Osteoblast (primary cell): ENCODE measurements at regions not wholly inside any gene's neighbourhood (a gene's known extent, or its start where the extent isn't known, plus 50 kb on each side); places are given as distances from the start of the nearest gene placed in this dataset.
A peak's percentile ranks its signal among the peaks of the same experiment; 100 is the strongest.

Experiments
- DNase-seq: peaks from one replicate; pipeline ENCODE4 v3.0.0; 2011; ENCODE audit warnings: low spot score, mixed read lengths; ENCODE audit not compliant: insufficient read length; ENCODE audit errors: missing footprints
- H2AFZ ChIP-seq: 2 replicates; pipeline ENCODE4 v1.6.0; 2011; ENCODE audit warnings: mild to moderate bottlenecking, low read length
- H3K27ac ChIP-seq: 2 replicates; pipeline ENCODE4 v1.5.1; 2011; ENCODE audit warnings: mild to moderate bottlenecking, low read depth, low read length, moderate library complexity
- H3K27me3 ChIP-seq: 2 replicates; pipeline ENCODE4 v1.6.0; 2012; ENCODE audit warnings: mild to moderate bottlenecking, control low read depth, inconsistent platforms, low read length, moderate library complexity; ENCODE audit not compliant: insufficient read depth
- H3K36me3 ChIP-seq: 2 replicates; pipeline ENCODE4 v1.5.1; 2011; ENCODE audit warnings: mild to moderate bottlenecking, low read length, control low read depth, moderate library complexity; ENCODE audit not compliant: insufficient read depth
- H3K4me1 ChIP-seq: 2 replicates; pipeline ENCODE4 v1.5.1; 2011; ENCODE audit warnings: mild to moderate bottlenecking, low read length, control low read depth, moderate library complexity; ENCODE audit not compliant: insufficient read depth
- H3K4me2 ChIP-seq: 2 replicates; pipeline ENCODE4 v1.6.0; 2011; ENCODE audit warnings: mild to moderate bottlenecking, low read length; ENCODE audit not compliant: insufficient read depth
- H3K4me3 ChIP-seq: fragments of 200-600 bp; sonication (generic); 3 replicates; pipeline ENCODE4 v1.5.1; 2012; ENCODE audit warnings: mild to moderate bottlenecking, low read length, inconsistent platforms; ENCODE audit not compliant: insufficient read depth
- H3K79me2 ChIP-seq: 2 replicates; pipeline ENCODE4 v1.6.0; 2012; ENCODE audit warnings: mild to moderate bottlenecking, low read length, control low read depth, inconsistent platforms; ENCODE audit not compliant: insufficient read depth
- H3K9me3 ChIP-seq: 2 replicates; pipeline ENCODE4 v1.5.1; 2011; ENCODE audit warnings: low read depth, low read length, control low read depth
- H4K20me1 ChIP-seq: 2 replicates; pipeline ENCODE4 v1.6.0; 2012; ENCODE audit warnings: mild to moderate bottlenecking, low read length, control low read depth; ENCODE audit not compliant: insufficient read depth
- TF ChIP-seq, protein P1 (sequence below): IDR thresholded peaks from 2 replicates; pipeline ENCODE4 v1.5.1; 2011; ENCODE audit warnings: mild to moderate bottlenecking, low read depth, low read length, moderate library complexity; ENCODE audit errors: extremely low read depth

DNA sequence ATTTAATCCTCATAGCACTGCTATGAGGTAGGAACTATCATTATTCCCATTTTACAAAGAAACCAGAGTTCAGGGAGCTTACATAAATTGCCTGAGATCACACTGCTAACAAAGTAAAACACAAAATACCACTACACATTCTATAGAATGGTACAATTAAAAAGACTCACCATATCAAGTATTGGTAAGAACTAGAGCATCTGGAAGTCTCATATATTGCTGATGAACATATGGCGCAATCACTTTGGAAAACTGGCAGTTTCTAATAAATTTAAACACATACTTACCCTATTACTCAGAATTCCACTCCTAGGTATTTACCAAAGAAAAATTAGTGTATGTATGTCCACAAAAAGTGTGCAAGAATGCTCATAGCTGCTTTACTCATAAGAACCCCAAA is 261.5 kb downstream of the RRAGC start:
- Histone ChIP-seq H4K20me1 (no peaks in the 10 kb centered on the region), H3K27ac (no peak overlapping the region), H3K9me3 (no peaks in the 10 kb centered on the region), H3K4me3 (no peak overlapping the region), H3K36me3 (no peaks in the 10 kb centered on the region), H3K79me2 (no peaks in the 10 kb centered on the region), H3K4me1 (no peaks in the 10 kb centered on the region), H3K4me2 (no peak overlapping the region), H2AFZ (no peak overlapping the region), H3K27me3 (no peaks in the 10 kb centered on the region)
- TF ChIP-seq, protein P1, sequence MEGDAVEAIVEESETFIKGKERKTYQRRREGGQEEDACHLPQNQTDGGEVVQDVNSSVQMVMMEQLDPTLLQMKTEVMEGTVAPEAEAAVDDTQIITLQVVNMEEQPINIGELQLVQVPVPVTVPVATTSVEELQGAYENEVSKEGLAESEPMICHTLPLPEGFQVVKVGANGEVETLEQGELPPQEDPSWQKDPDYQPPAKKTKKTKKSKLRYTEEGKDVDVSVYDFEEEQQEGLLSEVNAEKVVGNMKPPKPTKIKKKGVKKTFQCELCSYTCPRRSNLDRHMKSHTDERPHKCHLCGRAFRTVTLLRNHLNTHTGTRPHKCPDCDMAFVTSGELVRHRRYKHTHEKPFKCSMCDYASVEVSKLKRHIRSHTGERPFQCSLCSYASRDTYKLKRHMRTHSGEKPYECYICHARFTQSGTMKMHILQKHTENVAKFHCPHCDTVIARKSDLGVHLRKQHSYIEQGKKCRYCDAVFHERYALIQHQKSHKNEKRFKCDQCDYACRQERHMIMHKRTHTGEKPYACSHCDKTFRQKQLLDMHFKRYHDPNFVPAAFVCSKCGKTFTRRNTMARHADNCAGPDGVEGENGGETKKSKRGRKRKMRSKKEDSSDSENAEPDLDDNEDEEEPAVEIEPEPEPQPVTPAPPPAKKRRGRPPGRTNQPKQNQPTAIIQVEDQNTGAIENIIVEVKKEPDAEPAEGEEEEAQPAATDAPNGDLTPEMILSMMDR: no peak
- no peak for DNase-seq

DNA sequence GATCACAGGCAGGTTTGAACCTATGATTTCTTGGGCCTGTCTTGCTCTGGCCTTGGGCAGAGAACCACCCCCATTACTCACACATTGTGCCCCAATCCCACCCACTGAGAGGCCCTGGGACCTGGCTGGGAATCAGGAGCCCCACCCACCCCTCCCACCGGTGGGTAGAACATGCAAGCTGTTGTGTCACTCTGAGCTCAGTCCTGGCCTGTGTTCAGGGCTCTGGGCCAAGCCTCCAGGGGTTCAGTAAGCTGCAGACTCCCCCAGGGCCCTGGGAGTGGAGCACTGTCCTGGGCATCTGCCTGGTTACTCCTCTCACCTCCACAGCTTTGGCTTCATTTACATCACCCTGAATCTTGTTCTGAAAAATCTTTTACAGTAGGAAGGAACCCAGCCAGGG is 270.5 kb downstream of the RRAGC start:
- TF ChIP-seq, protein P1: no peak
- Histone ChIP-seq H3K27me3 (no peaks in the 10 kb centered on the region), H3K4me2 (no peak overlapping the region), H3K36me3 (no peaks in the 10 kb centered on the region), H3K9me3 (no peaks in the 10 kb centered on the region), H3K79me2 (no peaks in the 10 kb centered on the region), H2AFZ (no peak overlapping the region), H3K27ac (no peak overlapping the region), H3K4me1 (no peaks in the 10 kb centered on the region), H3K4me3 (no peak overlapping the region), H4K20me1 (no peaks in the 10 kb centered on the region)
- DNase-seq: no peak

DNA sequence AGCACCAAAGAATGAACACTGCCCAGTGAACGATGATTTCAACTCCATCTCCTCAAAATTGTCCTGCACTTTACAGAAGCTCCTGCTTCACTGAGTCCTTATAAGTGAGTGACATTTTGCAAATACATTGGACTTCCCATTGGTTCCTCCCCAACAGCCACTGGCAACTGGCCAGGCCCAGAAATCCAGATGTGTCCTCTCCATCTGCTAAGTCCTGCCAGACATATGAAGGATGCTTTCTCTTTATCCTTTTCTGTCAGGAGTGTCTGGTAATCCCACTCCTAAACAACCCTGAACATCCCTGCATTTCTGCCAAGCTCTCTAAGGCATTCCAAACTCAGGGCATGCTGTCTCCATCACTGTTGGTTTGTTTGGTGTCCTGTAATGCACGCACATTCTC is 271.8 kb downstream of the RRAGC start:
- Histone ChIP-seq H3K36me3 (no peaks in the 10 kb centered on the region), H3K4me2 (no peak overlapping the region), H3K9me3 (no peaks in the 10 kb centered on the region), H3K4me1 (no peaks in the 10 kb centered on the region), H3K27ac (no peak overlapping the region), H3K4me3 (no peak overlapping the region), H2AFZ (no peak overlapping the region), H4K20me1 (no peaks in the 10 kb centered on the region), H3K27me3 (no peaks in the 10 kb centered on the region), H3K79me2 (no peaks in the 10 kb centered on the region)
- TF ChIP-seq, protein P1: no peak
- DNase-seq: no peak

DNA sequence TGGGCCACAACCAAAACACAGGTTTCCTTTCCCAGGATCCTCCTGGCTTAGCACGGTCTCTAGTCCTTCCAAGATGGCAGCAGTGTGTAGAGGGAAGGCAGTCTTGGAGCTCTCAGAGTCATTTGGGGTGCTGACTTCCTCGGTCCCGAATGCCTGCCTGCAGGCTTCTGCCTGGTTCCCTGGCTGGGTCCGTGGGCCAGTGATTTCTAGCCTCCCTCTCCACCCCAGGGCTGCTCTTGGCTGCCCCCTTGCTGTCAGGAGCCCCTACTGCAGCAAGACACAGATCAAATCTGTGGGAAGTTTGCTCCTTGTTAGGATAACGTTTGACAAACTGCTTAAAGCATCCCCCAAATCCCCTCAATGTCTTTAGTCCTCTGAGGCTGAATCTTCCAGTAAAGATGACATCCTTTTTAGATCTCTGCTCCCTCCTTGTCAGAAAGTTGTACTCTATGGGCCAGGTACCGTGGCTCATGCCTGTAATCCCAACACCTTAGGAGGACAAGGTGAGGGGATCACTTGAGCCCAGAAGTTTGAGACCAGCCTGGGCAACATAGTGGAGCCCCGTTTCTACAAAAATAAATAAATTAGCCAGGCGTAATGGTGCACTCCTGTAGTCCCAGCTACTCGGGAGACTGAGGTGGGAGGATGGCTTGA is 272.5 kb downstream of the RRAGC start:
- H3K9me3 ChIP-seq: no peaks in the 10 kb centered on the region
- H3K79me2 ChIP-seq: no peaks in the 10 kb centered on the region
- DNase-seq: no peak
- H2AFZ ChIP-seq: peak overlapping the region; percentile 65
- H3K36me3 ChIP-seq: no peaks in the 10 kb centered on the region
- H3K27me3 ChIP-seq: no peaks in the 10 kb centered on the region
- H3K27ac ChIP-seq: no peak overlapping the region
- no peaks in the 10 kb centered on the region for H4K20me1 ChIP-seq
- H3K4me2 ChIP-seq: no peak overlapping the region
- no peak overlapping the region for H3K4me3 ChIP-seq
- no peaks in the 10 kb centered on the region for H3K4me1 ChIP-seq
- TF ChIP-seq, protein P1: peak; percentile 93
